ENCODE measurements at regions not wholly inside any gene's neighbourhood (a gene's known extent, or its start where the extent isn't known, plus 50 kb on each side); places are given as distances from the start of the nearest gene placed in this dataset.

- DNase-seq (ENCODE audit: extremely low spot score): no peak
- TF ChIP-seq POLR2AphosphoS5 (IDR thresholded peaks at IDR 0.05) (no peak), EP300 (IDR thresholded peaks at IDR 0.05) (no peak), CTCF (IDR thresholded peaks at IDR 0.05) (no peak), POLR2A (IDR thresholded peaks at IDR 0.05; ENCODE audit: low read depth) (no peak)
- Histone ChIP-seq H3K4me1 (peaks cover 0 to 11% (median 5%) of the 10 kb centered on the region in 4 donors), H3K4me3 (no peak overlapping the region), H3K36me3 (no peaks in the 10 kb centered on the region), H3K27ac (replicated peaks in 1 of 4) (no peak overlapping the region), H3K27me3 (no peaks in the 10 kb centered on the region), H3K9me3 (no peaks in the 10 kb centered on the region)
- intact Hi-C loops (cut with DNase I): no loop called here
- 95% methylated on average over 7 of the region's 7 CpGs for WGBS
Measured at GRCh38 chr5:125010356-125010755, 263.9 kb upstream of the ZNF608 start.

GRCh38 chr5:125011014-125011413, 264.6 kb upstream of the ZNF608 start:
- intact Hi-C loops (cut with DNase I): no loop called here
- 97% methylated on average over 5 of the region's 5 CpGs for WGBS
- Histone ChIP-seq H3K27me3 (no peaks in the 10 kb centered on the region), H3K4me1 (peaks cover 0 to 4% (median 0%) of the 10 kb centered on the region in 4 donors), H3K9me3 (no peaks in the 10 kb centered on the region), H3K4me3 (no peak overlapping the region), H3K27ac (replicated peaks in 1 of 4) (no peak overlapping the region), H3K36me3 (no peaks in the 10 kb centered on the region)
- TF ChIP-seq CTCF (IDR thresholded peaks at IDR 0.05): no peak
- no peak for TF ChIP-seq POLR2AphosphoS5 (IDR thresholded peaks at IDR 0.05)
- TF ChIP-seq POLR2A (IDR thresholded peaks at IDR 0.05; ENCODE audit: low read depth): no peak
- no peak for TF ChIP-seq EP300 (IDR thresholded peaks at IDR 0.05)
- no peak for DNase-seq (ENCODE audit: extremely low spot score)

GRCh38 chr5:125011419-125011818, 265.0 kb upstream of the ZNF608 start:
- TF ChIP-seq CTCF (IDR thresholded peaks at IDR 0.05): no peak
- TF ChIP-seq POLR2AphosphoS5 (IDR thresholded peaks at IDR 0.05): no peak
- no peak for TF ChIP-seq EP300 (IDR thresholded peaks at IDR 0.05)
- no peak for TF ChIP-seq POLR2A (IDR thresholded peaks at IDR 0.05; ENCODE audit: low read depth)
- intact Hi-C loops (cut with DNase I): no loop called here

GRCh38 chr5:125011947-125012346, 265.5 kb upstream of the ZNF608 start:
- WGBS: 38% methylated on average over 4 of the region's 4 CpGs
- no peaks in the 10 kb centered on the region for H3K36me3 ChIP-seq
- no peaks in the 10 kb centered on the region for H3K27me3 ChIP-seq
- intact Hi-C loops (cut with DNase I): no loop called here
- H3K9me3 ChIP-seq: no peaks in the 10 kb centered on the region
- H3K27ac ChIP-seq (replicated peaks in 1 of 4): no peak overlapping the region
- H3K4me1 ChIP-seq: no peaks in the 10 kb centered on the region
- H3K4me3 ChIP-seq: no peak overlapping the region
- DNase-seq (ENCODE audit: extremely low spot score): no peak
- TF ChIP-seq EP300 (IDR thresholded peaks at IDR 0.05) (no peak), CTCF (IDR thresholded peaks at IDR 0.05) (no peak), POLR2AphosphoS5 (IDR thresholded peaks at IDR 0.05) (no peak), POLR2A (IDR thresholded peaks at IDR 0.05; ENCODE audit: low read depth) (no peak)

More at GRCh38 chr5:125011419-125011818, 265.0 kb upstream of the ZNF608 start:
- Histone ChIP-seq H3K27me3 (no peaks in the 10 kb centered on the region), H3K4me1 (peaks cover 0 to under 1% (median 0%) of the 10 kb centered on the region in 4 donors), H3K9me3 (no peaks in the 10 kb centered on the region), H3K27ac (replicated peaks in 1 of 4) (no peak overlapping the region), H3K36me3 (no peaks in the 10 kb centered on the region), H3K4me3 (no peak overlapping the region)
- no peak for DNase-seq (ENCODE audit: extremely low spot score)
- 68% methylated on average over 2 of the region's 2 CpGs for WGBS

GRCh38 chr5:125012727-125013451, 266.4 kb upstream of the ZNF608 start:
- Histone ChIP-seq H3K4me1 (no peaks in the 10 kb centered on the region), H3K27me3 (no peaks in the 10 kb centered on the region), H3K36me3 (no peaks in the 10 kb centered on the region), H3K9me3 (no peaks in the 10 kb centered on the region), H3K27ac (replicated peaks in 1 of 4) (no peak overlapping the region), H3K4me3 (no peak overlapping the region)
- TF ChIP-seq POLR2A (IDR thresholded peaks at IDR 0.05; ENCODE audit: low read depth) (no peak), EP300 (IDR thresholded peaks at IDR 0.05) (no peak), CTCF (IDR thresholded peaks at IDR 0.05) (no peak), POLR2AphosphoS5 (IDR thresholded peaks at IDR 0.05) (no peak)
- intact Hi-C loops (cut with DNase I): no loop called here
- DNase-seq (ENCODE audit: extremely low spot score): no peak
- 81% methylated on average over 7 of the region's 7 CpGs for WGBS

All from esophagus muscularis mucosa (tissue), 4 donors.